WI38 (cell line): ENCODE measurements at regions not wholly inside any gene's neighbourhood (a gene's known extent, or its start where the extent isn't known, plus 50 kb on each side); places are given as distances from the start of the nearest gene placed in this dataset.
"Not testable (repeated sequence)": the region's sequence is repeated elsewhere in the genome, so short reads cannot be mapped to it uniquely, and the experiment has no call there.

Experiments used
- H3K4me3 ChIP-seq: 2 replicates; pipeline ENCODE4 v1.5.1; 2011; ENCODE audit warnings: low read depth, mild to moderate bottlenecking, control low read depth, low read length
- CTCF ChIP-seq: IDR thresholded peaks from 2 replicates; pipeline ENCODE4 v1.5.1; 2012; ENCODE audit warnings: low read depth, mild to moderate bottlenecking, control low read depth, low read length

GRCh38 chr12:127822809-127823411 is 444.1 kb upstream of the TMEM132C start:
- H3K4me3 ChIP-seq = no peak overlapping the region
- no peak for TF ChIP-seq CTCF

- H3K4me3 ChIP-seq = no peak overlapping the region
- TF ChIP-seq CTCF = no peak
Observed at GRCh38 chr12:127823801-127824200, 443.2 kb upstream of the TMEM132C start.

- H3K4me3 ChIP-seq = no peak overlapping the region
- TF ChIP-seq CTCF = no peak
Observed at GRCh38 chr12:127829281-127830064, 437.5 kb upstream of the TMEM132C start.

- no peak for TF ChIP-seq CTCF
Observed at GRCh38 chr12:127830065-127830460, 436.9 kb upstream of the TMEM132C start.

GRCh38 chr12:127830730-127831129 is 436.2 kb upstream of the TMEM132C start:
- H3K4me3 ChIP-seq = no peak overlapping the region
- TF ChIP-seq CTCF = no peak

More at GRCh38 chr12:127830065-127830460, 436.9 kb upstream of the TMEM132C start:
- no peak overlapping the region for H3K4me3 ChIP-seq

- TF ChIP-seq CTCF = no peak
- no peak overlapping the region for H3K4me3 ChIP-seq
Observed at GRCh38 chr12:127832172-127832571, 434.8 kb upstream of the TMEM132C start.

GRCh38 chr12:127836802-127837201 is 430.2 kb upstream of the TMEM132C start:
- H3K4me3 ChIP-seq = not testable (repeated sequence)
